Endometrium (tissue), 2 donors: ENCODE measurements at regions not wholly inside any gene's neighbourhood (a gene's known extent, or its start where the extent isn't known, plus 50 kb on each side); places are given as distances from the start of the nearest gene placed in this dataset.
A peak's percentile ranks its signal among the peaks of the same experiment; 100 is the strongest.

ENCODE experiments used
- FAIRE-seq: peaks from 2 replicates; lab custom pipeline; 2012; peaks lifted over from hg19 to GRCh38; lab: Jason Lieb, UNC
- donor health status: control.
- donor health status: control.

GRCh38 chr18:69109686-69110085, 291.0 kb upstream of the DOK6 start:
- FAIRE-seq, result no peak

- no peak for FAIRE-seq
Observed at GRCh38 chr18:69120833-69121232, 279.9 kb upstream of the DOK6 start.

GRCh38 chr18:69123421-69123820, 277.3 kb upstream of the DOK6 start:
- no peak for FAIRE-seq

- no peak for FAIRE-seq
Observed at GRCh38 chr18:69127873-69128500, 272.7 kb upstream of the DOK6 start.

- no peak for FAIRE-seq
Observed at GRCh38 chr18:69128566-69128965, 272.1 kb upstream of the DOK6 start.

- no peak for FAIRE-seq
Observed at GRCh38 chr18:69128978-69129377, 271.7 kb upstream of the DOK6 start.

DNA sequence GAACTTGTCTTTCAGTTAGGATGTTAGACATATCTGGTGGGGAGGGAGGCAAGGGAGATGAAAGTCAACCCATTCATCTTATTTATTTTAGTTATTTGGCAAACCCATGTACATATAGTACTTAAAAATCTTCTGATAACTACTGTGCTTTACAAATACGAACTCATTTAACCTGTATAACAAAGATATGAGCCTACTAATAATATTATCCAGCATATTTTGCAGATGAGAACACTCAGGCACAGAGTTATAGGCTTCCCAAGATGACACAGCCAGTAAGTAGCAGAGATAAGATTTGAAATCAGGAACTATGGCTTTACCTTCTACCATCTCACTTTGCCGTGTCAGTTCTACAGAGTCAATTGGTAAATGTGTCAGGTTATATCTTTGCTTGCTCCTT, 262.6 kb upstream of the DOK6 start:
- no peak for FAIRE-seq

GRCh38 chr18:69143084-69143483, 257.6 kb upstream of the DOK6 start:
- peak; percentile 71 for FAIRE-seq

- no peak for FAIRE-seq
Observed at GRCh38 chr18:69152436-69152835, 248.3 kb upstream of the DOK6 start.

DNA sequence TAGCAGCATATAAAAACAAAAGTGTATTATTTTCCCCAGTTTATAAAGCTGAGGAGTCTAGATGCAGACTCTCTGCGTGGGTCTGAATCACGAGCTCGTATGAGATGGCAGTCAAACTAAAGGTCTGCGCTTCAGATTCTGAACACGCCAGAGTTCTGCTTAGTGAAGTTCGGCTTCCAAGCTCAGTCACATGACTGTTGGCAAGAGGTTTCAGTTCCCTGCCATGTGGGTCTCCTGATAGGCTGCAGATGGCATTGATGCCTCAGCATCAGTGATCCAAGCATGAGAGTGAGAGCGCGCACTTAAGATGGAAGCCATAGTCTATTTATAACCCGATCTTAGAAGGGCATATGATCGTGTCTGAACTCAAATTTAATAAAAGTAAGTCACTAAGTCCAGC, 242.8 kb upstream of the DOK6 start:
- FAIRE-seq, result no peak

DNA sequence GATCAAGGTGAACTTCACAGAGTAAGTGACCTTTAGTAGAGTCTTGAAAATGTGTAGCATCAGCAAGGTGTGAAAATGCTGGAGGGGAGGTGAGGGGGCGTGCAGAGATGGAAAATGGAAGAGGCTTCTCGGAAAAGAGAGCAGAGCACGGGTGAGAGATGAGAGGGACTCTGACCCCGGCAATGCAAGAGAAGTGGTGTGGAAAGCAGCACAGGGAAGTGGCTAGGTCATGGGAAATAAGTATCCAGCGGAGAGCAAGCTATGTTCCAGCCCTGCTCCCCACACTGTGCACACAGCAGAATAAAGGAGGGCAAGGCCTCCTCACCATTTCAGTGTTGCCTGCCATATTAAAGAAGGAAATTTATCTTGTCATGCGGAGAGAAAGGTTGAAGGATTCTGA, 241.7 kb upstream of the DOK6 start:
- no peak for FAIRE-seq

GRCh38 chr18:69161383-69162028, 239.2 kb upstream of the DOK6 start:
- FAIRE-seq, result no peak

DNA sequence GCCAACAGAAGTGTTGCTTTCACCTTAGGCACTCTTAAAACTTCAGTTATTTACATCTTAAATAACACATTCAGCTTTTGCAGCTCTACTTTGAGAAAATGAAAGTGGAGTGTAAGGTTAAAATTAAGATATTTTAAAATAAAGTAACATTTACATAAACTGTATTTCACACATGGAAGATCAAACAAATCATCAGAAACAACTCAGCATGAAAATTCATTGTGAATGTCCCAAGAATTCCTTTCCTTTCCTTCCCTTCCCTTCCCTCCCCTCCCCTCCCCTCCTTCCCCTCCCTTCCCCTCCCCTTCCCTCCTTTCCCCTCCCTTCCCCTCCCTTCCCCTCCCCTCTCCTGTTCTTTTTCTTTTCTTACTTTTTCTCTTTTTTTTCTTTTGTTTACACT, 238.0 kb upstream of the DOK6 start:
- FAIRE-seq, result no peak

DNA sequence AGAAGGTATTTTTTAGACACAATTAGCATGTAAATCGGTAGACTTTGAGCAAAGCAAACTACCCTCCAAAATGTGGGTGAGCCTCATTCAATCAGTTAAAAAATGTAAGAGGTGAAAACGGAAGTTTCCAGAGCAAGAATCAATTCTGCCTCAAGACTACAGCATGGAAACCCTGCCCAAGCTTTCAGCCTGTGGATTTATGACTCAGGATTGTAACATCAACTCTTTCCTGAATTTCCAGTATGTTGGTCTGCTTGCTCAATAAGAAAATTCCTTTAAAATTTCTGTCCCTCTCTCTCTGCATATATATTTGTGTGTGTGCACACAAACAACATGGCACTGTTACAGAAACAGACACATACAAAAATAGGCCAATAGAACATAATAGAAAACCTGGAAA, 228.6 kb upstream of the DOK6 start:
- FAIRE-seq, result no peak

DNA sequence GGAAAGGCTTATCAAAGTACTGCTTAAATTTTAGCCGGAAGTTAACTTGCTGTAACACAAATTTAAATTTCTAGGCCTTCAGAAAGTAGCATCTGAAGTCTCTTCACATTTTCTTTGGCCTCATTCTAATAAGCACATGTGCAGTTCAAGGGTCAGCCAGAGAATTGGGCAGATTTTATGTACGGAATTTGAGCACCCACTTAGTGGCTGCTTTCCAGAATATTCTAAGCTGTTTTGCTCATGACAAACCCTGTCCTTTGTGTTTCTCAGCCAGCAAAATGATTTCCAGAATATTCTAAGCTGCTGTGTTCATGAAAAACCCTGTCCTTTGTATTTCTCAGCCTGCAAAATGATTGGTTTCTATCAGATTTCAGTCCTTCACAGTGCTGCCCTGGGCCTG, 225.0 kb upstream of the DOK6 start:
- no peak for FAIRE-seq

DNA sequence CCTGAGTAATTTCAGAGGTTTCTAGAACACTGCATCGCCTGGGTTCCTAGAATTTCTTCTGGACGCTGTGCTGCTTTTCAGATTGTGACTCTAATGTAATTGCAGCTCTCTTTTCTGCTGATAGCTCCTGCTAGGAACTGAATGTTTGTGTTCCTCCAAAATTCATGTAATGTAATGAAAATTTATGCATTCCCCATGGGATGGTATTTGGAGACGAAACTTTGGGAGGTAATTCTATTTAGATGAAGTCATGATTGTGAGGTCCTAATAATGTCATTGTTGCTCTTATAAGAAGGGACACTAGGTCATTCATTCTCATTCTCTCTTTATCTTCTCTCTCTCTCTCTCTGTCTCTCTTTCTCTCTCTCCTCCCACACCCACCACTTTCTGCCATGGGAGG, 223.9 kb upstream of the DOK6 start:
- no peak for FAIRE-seq

- no peak for FAIRE-seq
Observed at GRCh38 chr18:69177702-69178101, 223.0 kb upstream of the DOK6 start.

- FAIRE-seq, result no peak
Observed at GRCh38 chr18:69186162-69186561, 214.5 kb upstream of the DOK6 start.

- FAIRE-seq, result no peak
Observed at GRCh38 chr18:69196336-69196735, 204.4 kb upstream of the DOK6 start.

DNA sequence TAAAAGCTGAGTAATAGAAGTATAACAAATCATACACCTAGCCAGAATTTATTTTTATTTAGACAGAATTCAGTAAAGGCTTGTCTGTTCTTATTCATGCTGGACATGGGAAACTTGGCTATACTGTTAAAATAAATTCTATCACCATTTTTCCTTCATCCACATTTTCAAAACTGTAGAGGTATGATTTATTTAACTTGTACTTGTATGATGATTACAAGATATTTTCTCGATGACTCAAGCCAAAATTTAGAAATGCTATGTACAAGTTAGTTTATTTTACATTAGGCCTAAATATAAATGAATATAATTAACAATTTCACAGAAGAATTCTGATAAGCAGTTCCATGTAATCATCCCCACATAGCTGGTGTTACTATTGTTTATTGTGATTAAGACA, 194.8 kb upstream of the DOK6 start:
- FAIRE-seq, result no peak

- FAIRE-seq, result no peak
Observed at GRCh38 chr18:69208545-69208944, 192.1 kb upstream of the DOK6 start.

GRCh38 chr18:69209761-69210160, 190.9 kb upstream of the DOK6 start:
- no peak for FAIRE-seq

DNA sequence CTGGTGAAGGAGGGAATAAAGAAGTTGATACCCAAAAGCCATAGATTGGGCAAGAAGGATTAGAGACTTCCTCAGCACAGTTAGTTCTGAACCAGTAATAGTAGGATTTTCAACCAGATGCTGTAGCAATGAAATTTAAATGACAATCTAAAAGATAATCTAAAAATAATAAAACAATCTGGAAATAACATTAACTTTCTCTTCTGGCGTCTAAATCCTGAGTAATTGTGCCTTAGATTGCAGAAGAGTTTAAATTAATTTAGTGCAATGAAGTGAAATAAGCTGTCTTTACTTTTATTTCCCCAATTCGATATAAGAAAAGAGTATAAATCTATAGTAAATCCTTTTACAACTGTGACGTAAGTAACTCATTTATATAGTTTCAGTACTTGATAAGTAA, 186.8 kb upstream of the DOK6 start:
- no peak for FAIRE-seq

GRCh38 chr18:69215161-69215560, 185.5 kb upstream of the DOK6 start:
- FAIRE-seq, result no peak
